GM18858 (cell line): ENCODE measurements at regions not wholly inside any gene's neighbourhood (a gene's known extent, or its start where the extent isn't known, plus 50 kb on each side); places are given as distances from the start of the nearest gene placed in this dataset.

ENCODE experiments used
- ATAC-seq: cut with Tn5 transposase; IDR thresholded peaks from one replicate; pipeline ENCODE4 v1.9.1; 2021; ENCODE audit not compliant: unreplicated experiment

GRCh38 chr19:30169196-30169900 is 202.8 kb upstream of the ZNF536 start:
- ATAC-seq: no peak

GRCh38 chr19:30170081-30170480 is 202.1 kb upstream of the ZNF536 start:
- ATAC-seq: no peak

- no peak for ATAC-seq
Measured at GRCh38 chr19:30170495-30171137, 201.6 kb upstream of the ZNF536 start.

GRCh38 chr19:30171138-30171635 is 201.0 kb upstream of the ZNF536 start:
- no peak for ATAC-seq

GRCh38 chr19:30171795-30172612 is 200.2 kb upstream of the ZNF536 start:
- no peak for ATAC-seq

- ATAC-seq: no peak
Measured at GRCh38 chr19:30172613-30173242, 199.5 kb upstream of the ZNF536 start.

- no peak for ATAC-seq
Measured at GRCh38 chr19:30173593-30174356, 198.4 kb upstream of the ZNF536 start.

- ATAC-seq: no peak
Measured at GRCh38 chr19:30174357-30174645, 197.9 kb upstream of the ZNF536 start.

GRCh38 chr19:30174791-30175190 is 197.4 kb upstream of the ZNF536 start:
- ATAC-seq: no peak

- no peak for ATAC-seq
Measured at GRCh38 chr19:30175987-30176386, 196.2 kb upstream of the ZNF536 start.

GRCh38 chr19:30178721-30179402 is 193.3 kb upstream of the ZNF536 start:
- no peak for ATAC-seq

- ATAC-seq: no peak
Measured at GRCh38 chr19:30180691-30181090, 191.5 kb upstream of the ZNF536 start.

- ATAC-seq: no peak
Measured at GRCh38 chr19:30183807-30184490, 188.2 kb upstream of the ZNF536 start.

- no peak for ATAC-seq
Measured at GRCh38 chr19:30202060-30202600, 170.1 kb upstream of the ZNF536 start.

- ATAC-seq: no peak
Measured at GRCh38 chr19:30204721-30205120, 167.5 kb upstream of the ZNF536 start.

GRCh38 chr19:30206187-30206586 is 166.0 kb upstream of the ZNF536 start:
- no peak for ATAC-seq

- ATAC-seq: no peak
Measured at GRCh38 chr19:30207357-30207756, 164.8 kb upstream of the ZNF536 start.

GRCh38 chr19:30208436-30209060 is 163.6 kb upstream of the ZNF536 start:
- no peak for ATAC-seq
